GF-D8 (cell line): ENCODE measurements at regions not wholly inside any gene's neighbourhood (a gene's known extent, or its start where the extent isn't known, plus 50 kb on each side); places are given as distances from the start of the nearest gene placed in this dataset.
"Not testable (repeated sequence)": the region's sequence is repeated elsewhere in the genome, so short reads cannot be mapped to it uniquely, and the experiment has no call there.

Experiments
- DNase-seq: peaks from one replicate; lab custom pipeline; 2025; lab: John Stamatoyannopoulos, UW

DNA sequence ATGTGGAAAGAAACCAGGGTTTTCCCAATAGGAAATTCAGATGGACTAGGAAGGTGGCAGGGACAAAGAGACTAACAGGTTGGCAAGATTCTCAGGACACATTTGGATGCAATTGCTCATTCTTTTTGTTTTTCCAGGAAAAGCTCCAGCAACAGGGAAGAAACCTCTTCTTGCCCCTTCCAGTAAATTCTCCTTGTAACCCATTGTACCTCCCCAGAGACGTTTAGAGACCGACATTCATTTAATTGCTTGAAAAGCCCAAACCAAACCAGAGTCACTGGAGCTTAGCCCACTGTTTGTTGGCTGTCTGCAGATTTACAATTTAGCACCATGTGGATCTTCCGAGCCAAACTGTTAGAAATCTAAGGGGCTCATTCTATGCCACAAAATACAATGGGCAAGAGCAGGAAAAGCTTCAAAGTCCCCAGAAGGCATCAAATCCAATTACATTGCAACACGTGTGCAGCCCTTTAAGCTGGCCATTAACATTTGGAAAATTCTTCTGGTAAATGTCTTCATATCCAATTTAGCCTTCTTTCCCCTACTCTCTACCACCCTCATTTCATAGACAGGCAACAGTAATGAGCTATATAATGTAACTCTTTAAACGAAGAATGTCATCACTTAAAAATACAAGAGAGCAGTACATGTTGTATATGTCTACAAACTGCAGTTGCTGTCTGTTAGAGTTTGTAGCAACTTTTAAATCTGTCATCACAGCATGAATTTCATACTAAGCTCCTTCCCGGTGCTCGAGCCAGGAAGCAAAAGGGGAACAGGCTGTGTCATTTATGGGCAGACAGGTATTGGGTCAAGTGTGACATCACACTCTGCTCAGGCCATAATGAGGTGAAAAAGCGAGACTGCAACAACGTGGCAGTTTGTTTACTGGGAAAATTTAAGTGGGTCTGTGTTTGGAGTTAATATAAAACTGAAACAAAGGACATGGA is 235.6 kb upstream of the HNRNPA3 start:
- DNase-seq, result no peak

GRCh38 chr2:176978921-176979320 is 233.7 kb upstream of the HNRNPA3 start:
- DNase-seq, result no peak

DNA sequence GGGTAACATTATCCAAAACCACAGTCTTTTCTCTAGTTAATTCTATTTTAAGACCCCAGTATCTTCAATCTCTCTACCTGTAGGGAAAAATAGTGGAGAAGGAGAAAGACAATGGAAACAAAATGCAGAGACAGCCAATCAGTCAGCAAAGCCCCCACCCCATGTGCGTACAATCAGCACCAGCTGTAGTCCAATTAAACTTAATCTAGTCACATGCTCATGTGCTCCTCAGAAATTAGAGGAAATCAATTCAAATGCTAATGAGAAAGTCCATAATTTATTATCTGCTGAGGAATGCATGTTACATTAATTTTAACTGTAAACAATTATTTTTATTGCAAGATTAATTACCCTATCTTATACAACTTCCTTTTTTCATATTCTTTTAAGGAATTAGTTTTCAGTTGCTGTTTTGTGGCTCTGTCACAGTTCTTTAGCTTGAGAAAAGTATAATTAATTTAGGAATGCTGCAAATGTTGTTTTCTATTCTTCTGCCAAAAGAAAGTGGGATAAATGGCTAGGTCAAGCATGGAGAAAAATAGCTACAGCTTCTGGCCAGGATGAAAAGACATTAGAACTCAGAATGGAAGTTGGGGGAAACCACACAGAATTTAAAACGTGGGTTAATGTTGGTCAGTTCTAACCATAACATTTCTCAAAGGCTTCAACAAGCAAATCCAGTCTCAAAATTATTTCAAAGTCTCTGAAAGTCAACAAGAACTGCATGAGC is 232.4 kb upstream of the HNRNPA3 start:
- DNase-seq, result no peak

DNA sequence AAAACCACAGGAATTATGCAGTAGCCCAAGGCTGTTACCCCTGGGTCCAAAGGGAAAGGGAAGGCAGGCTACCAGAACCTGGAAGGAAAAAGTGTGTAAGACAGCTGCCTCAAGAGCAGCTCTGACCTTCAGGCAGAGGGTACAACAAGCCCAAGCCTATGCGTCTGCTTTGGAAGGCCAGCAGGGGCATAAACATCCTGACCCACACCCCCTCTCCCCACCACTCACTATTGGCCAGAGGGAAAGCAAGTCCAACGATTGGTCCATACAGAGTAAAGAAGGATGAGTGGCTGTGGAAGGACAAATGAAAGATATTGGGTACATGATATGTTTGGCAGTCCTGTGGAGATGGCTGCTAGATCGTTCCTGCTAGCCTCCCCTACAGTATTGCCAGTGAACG is 227.6 kb upstream of the HNRNPA3 start:
- no peak for DNase-seq

DNA sequence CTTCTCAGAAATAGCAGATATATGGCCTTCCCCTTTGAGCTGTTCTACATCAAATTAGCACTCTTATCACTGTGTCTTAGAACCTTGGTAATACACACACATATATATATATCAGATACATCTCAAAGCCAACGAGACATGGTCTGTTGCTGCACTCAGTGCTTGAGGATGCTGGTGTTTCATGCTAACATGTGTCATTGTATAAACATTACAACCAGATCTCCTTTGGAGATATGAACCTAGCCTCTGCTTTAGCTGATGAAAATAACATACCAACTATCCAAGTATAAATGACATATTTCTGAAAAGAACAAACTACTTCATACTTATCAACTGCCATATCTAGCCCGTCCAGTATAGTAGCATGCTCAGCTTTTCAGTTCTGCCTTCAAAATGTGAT is 226.7 kb upstream of the HNRNPA3 start:
- DNase-seq, result no peak

GRCh38 chr2:176986487-176986886 is 226.1 kb upstream of the HNRNPA3 start:
- no peak for DNase-seq

- no peak for DNase-seq
These were observed 221.2 kb upstream of the HNRNPA3 start for GRCh38 chr2:176991411-176991810.

DNA sequence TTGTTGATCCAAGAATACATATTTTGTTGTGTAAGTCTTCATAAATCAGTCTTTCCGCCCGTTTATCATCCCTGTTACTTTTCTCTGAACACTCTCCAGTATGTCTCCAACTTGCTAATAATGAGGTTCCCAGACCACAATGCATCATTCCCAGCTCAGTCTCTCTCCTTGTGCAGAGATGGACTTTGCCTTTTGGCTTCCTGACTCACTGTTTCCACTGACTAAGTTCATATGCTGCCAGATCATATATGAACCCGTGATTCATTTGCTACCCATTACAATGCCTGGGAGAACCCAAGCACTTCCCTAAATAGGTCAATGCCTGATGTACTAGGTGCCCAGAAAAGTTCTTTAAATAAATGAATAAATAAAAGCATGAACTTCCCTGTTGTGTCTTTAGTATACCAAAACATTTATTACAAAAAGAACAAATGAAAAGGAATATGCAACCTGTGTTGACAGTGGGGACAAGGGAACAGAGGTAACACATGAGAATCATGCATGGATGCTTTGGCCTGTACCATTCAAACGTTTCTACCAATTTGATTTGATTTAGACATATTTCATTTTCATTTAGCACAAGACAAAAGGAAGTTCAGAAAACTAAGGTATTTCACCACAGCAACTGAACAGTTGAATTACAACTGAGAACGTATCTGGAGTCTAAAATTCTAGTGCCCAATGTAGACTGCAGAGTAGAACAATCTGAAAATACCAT is 215.4 kb upstream of the HNRNPA3 start:
- DNase-seq, result no peak

GRCh38 chr2:176997792-176998169 is 214.8 kb upstream of the HNRNPA3 start:
- no peak for DNase-seq

- DNase-seq, result peak; percentile 32
These were observed 213.3 kb upstream of the HNRNPA3 start for GRCh38 chr2:176999301-176999700.

DNA sequence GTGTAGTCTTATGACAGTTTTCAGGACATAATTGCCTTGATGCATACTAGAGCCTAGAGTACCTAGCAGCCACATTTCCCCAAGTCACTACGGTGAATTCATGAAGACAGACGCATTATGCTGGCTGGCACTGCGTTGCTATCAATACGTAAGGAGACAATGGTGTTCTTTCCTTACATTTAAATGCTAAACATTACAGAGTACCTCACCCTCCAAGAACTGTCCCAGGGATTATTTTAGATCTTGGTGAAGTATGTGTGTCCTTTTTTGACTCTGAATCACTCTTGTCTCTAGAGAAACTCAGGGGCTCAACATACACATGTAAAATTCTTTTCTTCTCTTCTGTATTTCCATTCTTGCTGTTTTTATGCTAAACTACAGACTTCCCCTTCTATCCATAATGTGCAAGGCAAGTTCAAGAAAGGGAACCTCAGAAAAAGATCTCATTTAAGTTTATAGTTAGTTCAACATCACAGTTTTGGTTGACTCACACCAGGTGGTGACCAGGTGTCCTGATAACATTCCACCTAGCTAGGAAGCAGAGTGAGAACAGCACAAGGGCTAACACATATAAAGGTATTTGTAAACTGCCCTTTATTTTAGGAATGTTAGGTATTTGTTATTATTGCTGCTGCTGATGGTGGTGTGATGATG is 212.4 kb upstream of the HNRNPA3 start:
- no peak for DNase-seq

DNA sequence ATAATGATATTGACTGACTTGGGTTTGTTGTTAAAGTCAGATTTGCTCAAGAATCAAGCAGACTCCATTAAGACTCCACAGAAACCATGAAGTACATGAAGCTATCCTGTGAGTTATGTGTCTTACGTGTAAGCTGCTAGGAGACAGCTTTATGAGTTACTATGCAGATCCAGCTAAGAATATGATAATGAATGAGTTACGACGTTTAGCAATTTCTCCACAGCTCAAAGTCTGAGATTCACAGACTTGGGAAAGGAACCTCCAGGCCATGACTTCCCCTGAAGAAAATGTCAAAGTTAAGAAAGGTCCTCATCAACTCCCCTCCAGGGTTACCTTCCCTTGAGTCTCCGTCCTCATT is 211.9 kb upstream of the HNRNPA3 start:
- DNase-seq, result no peak

GRCh38 chr2:177001334-177001733 is 211.3 kb upstream of the HNRNPA3 start:
- DNase-seq, result no peak

GRCh38 chr2:177002983-177003382 is 209.6 kb upstream of the HNRNPA3 start:
- DNase-seq, result no peak

DNA sequence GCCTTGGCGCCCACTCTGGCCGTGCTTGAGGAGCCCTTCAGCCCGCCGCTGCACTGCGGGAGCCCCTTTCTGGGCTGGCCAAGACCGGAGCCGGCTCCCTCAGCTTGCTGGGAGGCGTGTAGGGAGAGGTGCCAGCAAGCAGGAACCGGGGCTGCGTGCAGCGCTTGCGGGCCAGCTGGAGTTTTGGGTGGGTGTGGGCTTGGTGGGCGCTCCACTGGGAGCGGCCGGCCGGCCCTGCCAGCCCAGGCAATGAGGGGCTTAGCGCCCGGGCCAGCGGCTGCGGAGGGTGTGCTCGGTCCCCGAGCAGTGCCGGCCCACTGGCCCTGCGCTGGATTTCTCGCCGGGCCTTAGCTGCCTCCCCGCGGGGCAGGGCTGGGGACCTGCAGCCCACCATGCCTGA is 204.9 kb upstream of the HNRNPA3 start:
- not testable (repeated sequence) for DNase-seq

- DNase-seq, result not testable (repeated sequence)
These were observed 203.9 kb upstream of the HNRNPA3 start for GRCh38 chr2:177008662-177009061.

DNA sequence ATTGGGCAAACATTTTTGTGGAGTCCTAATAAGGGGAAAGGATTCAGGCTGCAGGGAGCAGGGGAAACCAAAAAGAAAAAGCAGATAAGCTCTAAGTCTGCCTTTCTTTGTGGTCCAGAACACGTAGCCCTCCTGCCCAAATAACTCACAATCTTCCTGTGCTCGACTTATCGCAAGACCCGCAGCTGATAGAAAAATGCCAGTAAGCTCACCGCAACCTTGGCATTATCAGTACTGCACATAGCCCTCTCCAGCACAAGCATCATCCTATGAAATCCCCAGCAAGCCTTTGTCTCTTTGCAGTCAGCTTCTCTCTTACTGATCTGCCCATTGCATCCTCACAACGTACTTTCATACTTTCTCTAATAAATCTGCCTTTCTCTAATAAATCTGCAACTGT is 202.4 kb upstream of the HNRNPA3 start:
- no peak for DNase-seq

- no peak for DNase-seq
These were observed 201.7 kb upstream of the HNRNPA3 start for GRCh38 chr2:177010861-177011260.

- DNase-seq, result no peak
These were observed 197.6 kb upstream of the HNRNPA3 start for GRCh38 chr2:177014946-177015345.

GRCh38 chr2:177015356-177015923 is 197.2 kb upstream of the HNRNPA3 start:
- no peak for DNase-seq

DNA sequence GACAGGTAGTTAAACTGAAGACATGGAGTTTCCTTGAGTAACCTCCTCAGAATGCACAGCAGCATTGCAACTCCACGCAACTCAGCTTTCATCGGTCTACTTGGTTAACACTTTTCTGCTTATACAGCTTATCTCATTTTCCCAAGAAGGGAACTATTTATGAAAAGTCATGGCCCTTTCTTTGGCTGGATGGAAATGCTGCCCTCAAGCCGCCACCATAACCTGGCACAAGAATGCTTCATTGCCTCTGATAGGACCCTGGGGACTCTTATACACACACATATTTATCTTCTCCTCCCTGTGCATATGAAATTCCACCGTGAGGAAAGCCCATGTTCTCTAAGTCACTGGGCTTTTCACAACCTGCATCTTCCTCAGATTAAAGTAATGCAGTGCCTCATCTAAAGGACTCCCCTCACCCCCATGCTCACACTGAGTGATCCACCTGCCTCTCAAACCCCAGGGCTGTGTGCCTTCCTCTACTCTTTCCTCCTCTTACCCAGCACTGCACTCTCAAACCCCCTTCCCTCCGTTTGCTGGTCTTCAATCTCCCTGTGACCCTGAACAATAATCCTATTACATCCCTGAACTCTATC is 192.0 kb upstream of the HNRNPA3 start:
- no peak for DNase-seq
